ENCODE measurements at regions not wholly inside any gene's neighbourhood (a gene's known extent, or its start where the extent isn't known, plus 50 kb on each side); places are given as distances from the start of the nearest gene placed in this dataset.

- Mint-ChIP-seq H3K27me3 (ENCODE audit: low read depth) (peaks cover 3% of the 10 kb centered on the region), H3K36me3 (ENCODE audit: low read depth) (no peaks in the 10 kb centered on the region), H3K4me3 (no peak overlapping the region), H3K9me3 (no peaks in the 10 kb centered on the region), H3K27ac (no peak overlapping the region), H3K4me1 (ENCODE audit: low read depth) (no peaks in the 10 kb centered on the region)
- no peak for DNase-seq (ENCODE audit: low spot score)
Observed at GRCh38 chr10:130775311-130775710, 536.2 kb downstream of the TCERG1L start.

- DNase-seq (ENCODE audit: low spot score): no peak
- Mint-ChIP-seq H3K9me3 (no peaks in the 10 kb centered on the region), H3K4me1 (ENCODE audit: low read depth) (no peaks in the 10 kb centered on the region), H3K27ac (no peak overlapping the region), H3K4me3 (no peak overlapping the region), H3K27me3 (ENCODE audit: low read depth) (peaks cover 3% of the 10 kb centered on the region), H3K36me3 (ENCODE audit: low read depth) (no peaks in the 10 kb centered on the region)
Observed at GRCh38 chr10:130776724-130777123, 534.8 kb downstream of the TCERG1L start.

- no peak overlapping the region for H3K4me3 Mint-ChIP-seq
Observed at GRCh38 chr10:130777507-130778165, 533.9 kb downstream of the TCERG1L start.

GRCh38 chr10:130778166-130778545, 533.4 kb downstream of the TCERG1L start:
- no peak overlapping the region for H3K4me3 Mint-ChIP-seq
- no peak for DNase-seq (ENCODE audit: low spot score)
- H3K4me1 Mint-ChIP-seq (ENCODE audit: low read depth): no peaks in the 10 kb centered on the region
- no peaks in the 10 kb centered on the region for H3K36me3 Mint-ChIP-seq (ENCODE audit: low read depth)
- peaks cover 3% of the 10 kb centered on the region for H3K27me3 Mint-ChIP-seq (ENCODE audit: low read depth)
- no peak overlapping the region for H3K27ac Mint-ChIP-seq
- H3K9me3 Mint-ChIP-seq: no peaks in the 10 kb centered on the region

More at GRCh38 chr10:130777507-130778165, 533.9 kb downstream of the TCERG1L start:
- peaks cover 3% of the 10 kb centered on the region for H3K27me3 Mint-ChIP-seq (ENCODE audit: low read depth)
- H3K36me3 Mint-ChIP-seq (ENCODE audit: low read depth): no peaks in the 10 kb centered on the region
- no peaks in the 10 kb centered on the region for H3K4me1 Mint-ChIP-seq (ENCODE audit: low read depth)
- H3K27ac Mint-ChIP-seq: no peak overlapping the region
- DNase-seq (ENCODE audit: low spot score): no peak
- no peaks in the 10 kb centered on the region for H3K9me3 Mint-ChIP-seq

GRCh38 chr10:130780763-130781162, 530.8 kb downstream of the TCERG1L start:
- Mint-ChIP-seq H3K27me3 (ENCODE audit: low read depth) (no peaks in the 10 kb centered on the region), H3K4me1 (ENCODE audit: low read depth) (no peaks in the 10 kb centered on the region), H3K9me3 (no peaks in the 10 kb centered on the region), H3K4me3 (no peak overlapping the region), H3K36me3 (ENCODE audit: low read depth) (no peaks in the 10 kb centered on the region), H3K27ac (no peak overlapping the region)
- no peak for DNase-seq (ENCODE audit: low spot score)

- DNase-seq (ENCODE audit: low spot score): no peak
- Mint-ChIP-seq H3K27me3 (ENCODE audit: low read depth) (no peaks in the 10 kb centered on the region), H3K9me3 (no peaks in the 10 kb centered on the region), H3K36me3 (ENCODE audit: low read depth) (no peaks in the 10 kb centered on the region), H3K4me1 (ENCODE audit: low read depth) (no peaks in the 10 kb centered on the region), H3K4me3 (no peak overlapping the region), H3K27ac (no peak overlapping the region)
Observed at GRCh38 chr10:130781206-130781605, 530.3 kb downstream of the TCERG1L start.

GRCh38 chr10:130781623-130782022, 529.9 kb downstream of the TCERG1L start:
- no peak for DNase-seq (ENCODE audit: low spot score)
- no peaks in the 10 kb centered on the region for H3K9me3 Mint-ChIP-seq
- no peaks in the 10 kb centered on the region for H3K36me3 Mint-ChIP-seq (ENCODE audit: low read depth)
- H3K27ac Mint-ChIP-seq: no peak overlapping the region
- H3K4me1 Mint-ChIP-seq (ENCODE audit: low read depth): no peaks in the 10 kb centered on the region
- H3K27me3 Mint-ChIP-seq (ENCODE audit: low read depth): no peaks in the 10 kb centered on the region
- no peak overlapping the region for H3K4me3 Mint-ChIP-seq

- H3K4me1 Mint-ChIP-seq (ENCODE audit: low read depth): no peaks in the 10 kb centered on the region
- H3K9me3 Mint-ChIP-seq: no peaks in the 10 kb centered on the region
Observed at GRCh38 chr10:130782467-130782866, 529.1 kb downstream of the TCERG1L start.

GRCh38 chr10:130784326-130784725, 527.2 kb downstream of the TCERG1L start:
- H3K4me1 Mint-ChIP-seq (ENCODE audit: low read depth): no peaks in the 10 kb centered on the region
- H3K27me3 Mint-ChIP-seq (ENCODE audit: low read depth): no peaks in the 10 kb centered on the region
- DNase-seq (ENCODE audit: low spot score): no peak

More at GRCh38 chr10:130782467-130782866, 529.1 kb downstream of the TCERG1L start:
- no peaks in the 10 kb centered on the region for H3K36me3 Mint-ChIP-seq (ENCODE audit: low read depth)
- H3K27me3 Mint-ChIP-seq (ENCODE audit: low read depth): no peaks in the 10 kb centered on the region
- H3K4me3 Mint-ChIP-seq: no peak overlapping the region
- no peak overlapping the region for H3K27ac Mint-ChIP-seq
- DNase-seq (ENCODE audit: low spot score): no peak

GRCh38 chr10:130786365-130786966, 525.1 kb downstream of the TCERG1L start:
- Mint-ChIP-seq H3K9me3 (no peaks in the 10 kb centered on the region), H3K36me3 (ENCODE audit: low read depth) (no peaks in the 10 kb centered on the region), H3K4me3 (no peak overlapping the region), H3K27ac (no peak overlapping the region), H3K27me3 (ENCODE audit: low read depth) (no peaks in the 10 kb centered on the region), H3K4me1 (ENCODE audit: low read depth) (no peaks in the 10 kb centered on the region)
- no peak for DNase-seq (ENCODE audit: low spot score)

More at GRCh38 chr10:130784326-130784725, 527.2 kb downstream of the TCERG1L start:
- H3K4me3 Mint-ChIP-seq: no peak overlapping the region
- H3K9me3 Mint-ChIP-seq: no peaks in the 10 kb centered on the region
- no peaks in the 10 kb centered on the region for H3K36me3 Mint-ChIP-seq (ENCODE audit: low read depth)
- no peak overlapping the region for H3K27ac Mint-ChIP-seq

- Mint-ChIP-seq H3K27ac (no peak overlapping the region), H3K4me1 (ENCODE audit: low read depth) (no peaks in the 10 kb centered on the region), H3K4me3 (no peak overlapping the region), H3K27me3 (ENCODE audit: low read depth) (no peaks in the 10 kb centered on the region), H3K36me3 (ENCODE audit: low read depth) (no peaks in the 10 kb centered on the region), H3K9me3 (no peaks in the 10 kb centered on the region)
- DNase-seq (ENCODE audit: low spot score): no peak
Observed at GRCh38 chr10:130787243-130787642, 524.3 kb downstream of the TCERG1L start.

- no peak overlapping the region for H3K27ac Mint-ChIP-seq
- H3K4me1 Mint-ChIP-seq (ENCODE audit: low read depth): no peaks in the 10 kb centered on the region
- H3K4me3 Mint-ChIP-seq: no peak overlapping the region
Observed at GRCh38 chr10:130787821-130788220, 523.7 kb downstream of the TCERG1L start.

GRCh38 chr10:130790339-130790738, 521.2 kb downstream of the TCERG1L start:
- no peaks in the 10 kb centered on the region for H3K9me3 Mint-ChIP-seq
- H3K27me3 Mint-ChIP-seq (ENCODE audit: low read depth): no peaks in the 10 kb centered on the region
- H3K4me3 Mint-ChIP-seq: no peak overlapping the region
- no peaks in the 10 kb centered on the region for H3K36me3 Mint-ChIP-seq (ENCODE audit: low read depth)
- no peak overlapping the region for H3K27ac Mint-ChIP-seq
- H3K4me1 Mint-ChIP-seq (ENCODE audit: low read depth): no peaks in the 10 kb centered on the region
- DNase-seq (ENCODE audit: low spot score): no peak

More at GRCh38 chr10:130787821-130788220, 523.7 kb downstream of the TCERG1L start:
- Mint-ChIP-seq H3K36me3 (ENCODE audit: low read depth) (no peaks in the 10 kb centered on the region), H3K27me3 (ENCODE audit: low read depth) (no peaks in the 10 kb centered on the region), H3K9me3 (no peaks in the 10 kb centered on the region)
- no peak for DNase-seq (ENCODE audit: low spot score)

GRCh38 chr10:130792096-130792845, 519.2 kb downstream of the TCERG1L start:
- no peaks in the 10 kb centered on the region for H3K36me3 Mint-ChIP-seq (ENCODE audit: low read depth)
- H3K9me3 Mint-ChIP-seq: no peaks in the 10 kb centered on the region
- H3K4me3 Mint-ChIP-seq: no peak overlapping the region
- no peaks in the 10 kb centered on the region for H3K27me3 Mint-ChIP-seq (ENCODE audit: low read depth)
- H3K27ac Mint-ChIP-seq: no peak overlapping the region
- DNase-seq (ENCODE audit: low spot score): no peak
- no peaks in the 10 kb centered on the region for H3K4me1 Mint-ChIP-seq (ENCODE audit: low read depth)
